HepG2 (cell line): ENCODE measurements at regions not wholly inside any gene's neighbourhood (a gene's known extent, or its start where the extent isn't known, plus 50 kb on each side); places are given as distances from the start of the nearest gene placed in this dataset.
A peak's percentile ranks its signal among the peaks of the same experiment; 100 is the strongest.

Experiments used
- ATAC-seq: fragments of 200-7000 bp; cut with Tn5 transposase; 3 replicates; pipeline ENCODE4 v1.9.1; 2020; ENCODE audit warnings: mild to moderate bottlenecking, moderate library complexity
- BruUV-seq: library from RNA; stranded (reverse); fragments of 400-500 nt; replicated peaks from 2 replicates; lab custom pipeline; 2021; lab: Mats Ljungman, UMichigan
- CTCF ChIA-PET: fragments of 300-600 bp; formaldehyde crosslinking; extraction: SDS; loops from one replicate; lab custom pipeline; 2021; ENCODE audit warnings: low total read pairs, inconsistent platforms, low intra/inter-chr PET ratio; lab: Yijun Ruan, JAX
- POLR2A ChIA-PET: fragments of 350-600 bp; sonication (Branson Sonifier 250); formaldehyde crosslinking; loops from one replicate; lab custom pipeline; 2020; ENCODE audit warnings: antibody characterized with exemption, inconsistent platforms; lab: Yijun Ruan, JAX
- DNase-seq: peaks from one replicate; pipeline ENCODE4 v3.0.0-alpha.2; 2015; ENCODE audit warnings: low spot score
- FAIRE-seq: peaks from 3 replicates; lab custom pipeline; 2011; peaks lifted over from hg19 to GRCh38; lab: Jason Lieb, UNC
- H2AFZ ChIP-seq: one replicate; pipeline ENCODE4 v1.6.1; 2011; ENCODE audit warnings: low read length, inconsistent platforms
- H3K27ac ChIP-seq: fragments of 300-600 bp; 3 replicates; pipeline ENCODE4 v1.8.0; 2011; ENCODE audit warnings: mixed run types, mild to moderate bottlenecking, mixed read lengths, low read length, inconsistent platforms; ENCODE audit not compliant: insufficient read depth; ENCODE audit errors: extremely low read length
- H3K27me3 ChIP-seq, 2 experiments: fragments of 200-600 bp in 1 of 2; 2 replicates in 1 of 2; 3 replicates in 1 of 2; pipeline versions ENCODE4 v1.6.0 to v1.8.0; 2011; ENCODE audit warnings: low read length in 2 of 2, mild to moderate bottlenecking in 2 of 2, moderate library complexity in 2 of 2, inconsistent platforms in 1 of 2; ENCODE audit not compliant: insufficient read depth in 2 of 2, control insufficient read depth in 1 of 2
- H3K36me3 ChIP-seq, 2 experiments: fragments of 200-600 bp in 1 of 2; replicated peaks in 1 of 2; 2 replicates in 1 of 2; 3 replicates in 1 of 2; pipeline versions ENCODE4 v1.5.1 to v1.8.0; 2011; ENCODE audit warnings: low read length in 2 of 2, inconsistent platforms in 1 of 2; ENCODE audit not compliant: insufficient read depth in 2 of 2, control insufficient read depth in 1 of 2
- H3K4me1 ChIP-seq: 2 replicates; pipeline ENCODE4 v1.5.1; 2012; ENCODE audit warnings: low read length, inconsistent platforms; ENCODE audit not compliant: insufficient read depth
- H3K4me2 ChIP-seq: 2 replicates; pipeline ENCODE4 v1.6.0; 2011; ENCODE audit warnings: low read depth, low read length, inconsistent platforms
- H3K4me3 ChIP-seq, 3 experiments: fragments of 200-600 bp in 1 of 3; sonication (generic), shearing (Covaris generic) in 1 of 3; replicated peaks in 1 of 3; 2 replicates each; pipeline ENCODE4 v1.5.1; 2011 to 2016; ENCODE audit warnings: low read length in 3 of 3, inconsistent platforms in 2 of 3, low read depth in 2 of 3, mild to moderate bottlenecking in 2 of 3, control low read depth in 1 of 3, mixed read lengths in 1 of 3; ENCODE audit not compliant: insufficient read depth in 1 of 3
- H3K79me2 ChIP-seq: one replicate; pipeline ENCODE4 v1.6.1; 2011; ENCODE audit warnings: low read length, inconsistent platforms; ENCODE audit not compliant: insufficient read depth
- H3K9ac ChIP-seq: 2 replicates; pipeline ENCODE4 v1.6.0; 2011; ENCODE audit warnings: mild to moderate bottlenecking, low read depth, low read length, inconsistent platforms; ENCODE audit not compliant: insufficient read depth
- H3K9me3 ChIP-seq: 2 replicates; pipeline ENCODE4 v1.5.1; 2012; ENCODE audit warnings: mild to moderate bottlenecking, low read length
- H4K20me1 ChIP-seq: 2 replicates; pipeline ENCODE4 v1.6.0; 2011; ENCODE audit warnings: inconsistent platforms, mild to moderate bottlenecking, low read length, moderate library complexity; ENCODE audit not compliant: insufficient read depth
- GPN1 ChIP-seq: sonication (generic); formaldehyde crosslinking; IDR thresholded peaks from 2 replicates; pipeline ENCODE4 v1.5.1; 2020; ENCODE audit warnings: missing genetic modification reagents, borderline replicate concordance
- GZF1 ChIP-seq: sonication (generic); formaldehyde crosslinking; IDR thresholded peaks from 2 replicates; pipeline ENCODE4 v1.5.1; 2020; ENCODE audit warnings: mild to moderate bottlenecking, missing genetic modification reagents
- HHEX ChIP-seq: IDR thresholded peaks from 2 replicates; pipeline ENCODE4 v1.6.1; 2016; ENCODE audit warnings: control low read depth
- MBD4 ChIP-seq: IDR thresholded peaks from 2 replicates; pipeline ENCODE4 v1.6.1; 2012; ENCODE audit warnings: low read length, inconsistent platforms, borderline replicate concordance
- RAD51 ChIP-seq: fragments of 450-650 bp; IDR thresholded peaks from 2 replicates; pipeline ENCODE4 v1.6.1; 2016; ENCODE audit warnings: borderline replicate concordance
- RXRB ChIP-seq: IDR thresholded peaks from 2 replicates; pipeline ENCODE4 v1.6.1; 2016; ENCODE audit warnings: borderline replicate concordance, missing genetic modification reagents, missing compliant biosample characterization
- ZNF362 ChIP-seq: sonication (generic); formaldehyde crosslinking; IDR thresholded peaks from 2 replicates; pipeline ENCODE4 v1.4.0; 2020; ENCODE audit warnings: missing genetic modification reagents, mild to moderate bottlenecking, borderline replicate concordance
- ZNF556 ChIP-seq: sonication (generic); formaldehyde crosslinking; IDR thresholded peaks from 2 replicates; pipeline ENCODE4 v1.4.0; 2020; ENCODE audit warnings: mild to moderate bottlenecking, missing genetic modification reagents, borderline replicate concordance
- ZNF609 ChIP-seq: sonication (generic); formaldehyde crosslinking; IDR thresholded peaks from 2 replicates; pipeline ENCODE4 v1.4.0; 2020; ENCODE audit warnings: mild to moderate bottlenecking, missing genetic modification reagents, borderline replicate concordance
- ZSCAN30 ChIP-seq: sonication (generic); formaldehyde crosslinking; IDR thresholded peaks from 2 replicates; pipeline ENCODE4 v1.5.0; 2020; ENCODE audit warnings: mild to moderate bottlenecking, missing genetic modification reagents
- WGBS: methylation state at CpG from one replicate; pipeline ENCODE4 v1.1.6; 2017; ENCODE audit warnings: low lambda C conversion rate; 5-methylcytosine and 5-hydroxymethylcytosine counted together
- in situ Hi-C: cut with HindIII; loops from 2 replicates; pipeline ENCODE4 v1.10.0; 2017; ENCODE audit warnings: low pct_unique_long_range_greater_than_20kb; ENCODE audit not compliant: extremely low pct_ligation_motif_present
- intact Hi-C: fragments of 100-400 bp; cut with micrococcal nuclease; formaldehyde crosslinking; loops from one replicate; pipeline ENCODE4 v1.10.0; 2022; ENCODE audit not compliant: unreplicated experiment
- TF ChIP-seq, protein P1 (sequence below): sonication (generic); formaldehyde crosslinking; IDR thresholded peaks from 2 replicates; pipeline ENCODE4 v1.8.1; 2023; ENCODE audit warnings: mild to moderate bottlenecking, moderate library complexity, missing genetic modification reagents
- TF ChIP-seq, protein P2 (sequence below), 2 experiments: sonication (generic) in 1 of 2; formaldehyde crosslinking in 1 of 2; IDR thresholded peaks; 2 replicates each; pipeline versions ENCODE4 v1.5.1 to v1.6.1; 2011 to 2020; ENCODE audit warnings: borderline replicate concordance in 1 of 2, low read depth in 1 of 2, low read length in 1 of 2, mild to moderate bottlenecking in 1 of 2, missing genetic modification reagents in 1 of 2, moderate library complexity in 1 of 2
- TF ChIP-seq, protein P3 (sequence below): IDR thresholded peaks from 2 replicates; pipeline ENCODE4 v1.6.1; 2016

DNA sequence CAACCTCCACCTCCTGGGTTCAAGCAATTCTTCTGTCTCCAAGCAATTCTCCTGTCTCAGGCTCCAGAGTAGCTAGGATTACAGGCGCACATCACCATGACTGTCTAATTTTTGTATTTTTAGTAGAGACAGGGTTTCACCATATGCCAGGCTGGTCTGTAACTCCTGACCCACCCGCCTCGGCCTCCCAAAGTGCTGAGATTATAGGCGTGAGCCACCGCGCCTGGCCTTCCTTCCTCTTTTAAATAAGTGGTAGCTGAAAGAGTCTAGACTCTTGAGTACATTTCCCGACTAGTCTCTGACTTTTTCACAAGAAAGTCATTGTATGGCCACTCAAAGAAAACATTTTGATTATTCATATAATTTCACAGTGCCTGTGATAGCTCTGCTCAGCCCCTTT is 636.2 kb upstream of the ANKRD30A start (continued):
- no peak for TF ChIP-seq ZNF609 (CRISPR knock-in tag)
- no peak for TF ChIP-seq ZNF362 (CRISPR knock-in tag)
- TF ChIP-seq, protein P1, sequence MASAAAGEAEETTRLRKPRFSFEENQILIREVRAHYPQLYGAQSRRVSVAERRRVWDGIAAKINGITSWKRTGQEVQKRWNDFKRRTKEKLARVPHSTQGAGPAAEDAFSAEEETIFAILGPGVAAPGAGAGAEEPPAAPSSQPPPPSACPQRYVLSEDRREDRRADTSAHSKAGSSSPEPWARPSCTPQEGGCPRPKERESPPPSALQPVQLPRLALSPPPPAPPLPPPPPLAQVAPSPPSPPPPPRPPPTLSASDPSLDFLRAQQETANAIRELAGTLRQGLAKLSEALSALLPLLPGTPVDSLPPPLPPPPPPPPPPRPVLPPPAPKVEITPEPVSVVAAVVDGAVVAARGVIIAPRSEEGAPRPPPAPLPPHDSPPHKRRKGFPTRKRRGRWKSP (CRISPR knock-in tag) = no peak
- no peak for TF ChIP-seq HHEX (CRISPR knock-in tag)

DNA sequence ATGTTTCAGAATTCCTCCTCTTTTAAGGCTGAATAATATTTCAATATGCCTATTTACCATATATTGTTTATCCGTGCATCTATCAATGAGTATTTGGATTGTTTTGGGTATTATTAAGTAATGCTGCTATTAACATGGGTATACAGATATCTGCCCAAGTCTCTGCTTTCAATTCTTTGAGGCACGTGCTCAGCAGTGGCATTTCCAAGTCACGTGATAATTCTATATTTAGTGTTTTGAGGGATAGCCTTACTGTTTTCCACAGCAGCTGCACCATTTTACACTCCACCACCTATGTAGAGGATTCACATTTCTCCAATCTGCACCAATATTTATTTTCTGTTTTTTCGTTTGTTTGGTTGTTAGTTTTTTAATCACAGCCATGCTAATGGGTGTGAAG is 636.8 kb upstream of the ANKRD30A start:
- ChIA-PET CTCF (no interaction called here), POLR2A (no interaction called here)
- DNase-seq (no peak), ATAC-seq (no peak), FAIRE-seq (no peak)
- TF ChIP-seq RXRB (CRISPR knock-in tag) = no peak
- TF ChIP-seq RAD51 = peak; percentile 66
- TF ChIP-seq ZSCAN30 = no peak
- TF ChIP-seq GPN1 = no peak
- TF ChIP-seq MBD4 = no peak
- TF ChIP-seq ZNF556 = no peak
- TF ChIP-seq, protein P2, sequence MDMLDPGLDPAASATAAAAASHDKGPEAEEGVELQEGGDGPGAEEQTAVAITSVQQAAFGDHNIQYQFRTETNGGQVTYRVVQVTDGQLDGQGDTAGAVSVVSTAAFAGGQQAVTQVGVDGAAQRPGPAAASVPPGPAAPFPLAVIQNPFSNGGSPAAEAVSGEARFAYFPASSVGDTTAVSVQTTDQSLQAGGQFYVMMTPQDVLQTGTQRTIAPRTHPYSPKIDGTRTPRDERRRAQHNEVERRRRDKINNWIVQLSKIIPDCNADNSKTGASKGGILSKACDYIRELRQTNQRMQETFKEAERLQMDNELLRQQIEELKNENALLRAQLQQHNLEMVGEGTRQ (IDR thresholded peaks at IDR 0.05; ENCODE audit: low read depth, low read length) = peak; percentile 42; the same call in 1 of the 2 replicates
- TF ChIP-seq, protein P2 (CRISPR knock-in tag; IDR thresholded peaks at IDR 0.05; ENCODE audit: borderline replicate concordance) = no peak
- TF ChIP-seq, protein P3, sequence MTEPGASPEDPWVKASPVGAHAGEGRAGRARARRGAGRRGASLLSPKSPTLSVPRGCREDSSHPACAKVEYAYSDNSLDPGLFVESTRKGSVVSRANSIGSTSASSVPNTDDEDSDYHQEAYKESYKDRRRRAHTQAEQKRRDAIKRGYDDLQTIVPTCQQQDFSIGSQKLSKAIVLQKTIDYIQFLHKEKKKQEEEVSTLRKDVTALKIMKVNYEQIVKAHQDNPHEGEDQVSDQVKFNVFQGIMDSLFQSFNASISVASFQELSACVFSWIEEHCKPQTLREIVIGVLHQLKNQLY (CRISPR knock-in tag) = no peak
- no peak for TF ChIP-seq GZF1 (CRISPR knock-in tag)
- Histone ChIP-seq H3K9me3 (no peaks in the 10 kb centered on the region), H3K4me2 (no peak overlapping the region), H4K20me1 (no peaks in the 10 kb centered on the region), H3K9ac (no peak overlapping the region), H3K36me3 (no peaks in the 10 kb centered on the region), H3K27ac (no peak overlapping the region), H3K79me2 (no peaks in the 10 kb centered on the region), H2AFZ (no peak overlapping the region), H3K4me1 (no peaks in the 10 kb centered on the region), H3K27me3 (no peaks in the 10 kb centered on the region), H3K4me3 (no peak overlapping the region)
- in situ Hi-C loops (no loop called here), intact Hi-C loops (no loop called here)
- no TSS peak for BruUV-seq
- WGBS = 8% methylated on average over 4 of the region's 4 CpGs
